Activated T-cell treated with anti-CD3 and anti-CD28 coated beads, Interleukin-2, amount 50 U/mL, for 4 hours (primary cell): ENCODE measurements at regions not wholly inside any gene's neighbourhood (a gene's known extent, or its start where the extent isn't known, plus 50 kb on each side); places are given as distances from the start of the nearest gene placed in this dataset.

Experiments used
- ATAC-seq, 2 donors: fragments of 200-7000 bp; cut with Tn5 transposase; one replicate each; pipeline ENCODE4 v1.10.0; 2021
- DNase-seq: peaks from one replicate; pipeline ENCODE4 v3.0.0-alpha.2; 2020
- H3K27me3 Mint-ChIP-seq: one replicate; pipeline ENCODE4 v1.8.0; 2021; ENCODE audit warnings: low read depth, mixed read lengths
- H3K36me3 Mint-ChIP-seq: one replicate; pipeline ENCODE4 v1.8.0; 2022; ENCODE audit warnings: mixed read lengths; ENCODE audit not compliant: insufficient read depth
- H3K4me1 Mint-ChIP-seq: one replicate; pipeline ENCODE4 v1.8.0; 2021; ENCODE audit warnings: low read depth, mixed read lengths
- H3K4me3 Mint-ChIP-seq: one replicate; pipeline ENCODE4 v1.8.0; 2021; ENCODE audit warnings: mild to moderate bottlenecking, moderate library complexity, mixed read lengths
- H3K9me3 Mint-ChIP-seq: one replicate; pipeline ENCODE4 v1.8.0; 2021; ENCODE audit warnings: mixed read lengths

GRCh38 chr13:104024416-104025170 is 958.4 kb upstream of the SLC10A2 start:
- DNase-seq = no peak
- no peaks in the 10 kb centered on the region for H3K27me3 Mint-ChIP-seq
- no peaks in the 10 kb centered on the region for H3K36me3 Mint-ChIP-seq
- no peaks in the 10 kb centered on the region for H3K4me1 Mint-ChIP-seq
- no peak for ATAC-seq
- H3K9me3 Mint-ChIP-seq = peaks cover 19% of the 10 kb centered on the region
- no peak overlapping the region for H3K4me3 Mint-ChIP-seq

GRCh38 chr13:104021806-104022397 is 955.7 kb upstream of the SLC10A2 start:
- DNase-seq = no peak
- Mint-ChIP-seq H3K9me3 (peaks cover 15% of the 10 kb centered on the region), H3K4me3 (no peak overlapping the region), H3K27me3 (no peaks in the 10 kb centered on the region), H3K4me1 (no peaks in the 10 kb centered on the region), H3K36me3 (no peaks in the 10 kb centered on the region)
- no peak for ATAC-seq

- H3K27me3 Mint-ChIP-seq = no peaks in the 10 kb centered on the region
- no peaks in the 10 kb centered on the region for H3K4me1 Mint-ChIP-seq
- H3K9me3 Mint-ChIP-seq = peaks cover 4% of the 10 kb centered on the region
- no peaks in the 10 kb centered on the region for H3K36me3 Mint-ChIP-seq
- no peak for ATAC-seq
- no peak overlapping the region for H3K4me3 Mint-ChIP-seq
- DNase-seq = no peak
Observed at GRCh38 chr13:104017317-104017716, 951.1 kb upstream of the SLC10A2 start.

- Mint-ChIP-seq H3K4me3 (no peak overlapping the region), H3K9me3 (peaks cover 8% of the 10 kb centered on the region), H3K27me3 (no peaks in the 10 kb centered on the region), H3K4me1 (no peaks in the 10 kb centered on the region), H3K36me3 (no peaks in the 10 kb centered on the region)
- ATAC-seq (no peak), DNase-seq (no peak)
Observed at GRCh38 chr13:104015646-104016396, 949.6 kb upstream of the SLC10A2 start.

DNA sequence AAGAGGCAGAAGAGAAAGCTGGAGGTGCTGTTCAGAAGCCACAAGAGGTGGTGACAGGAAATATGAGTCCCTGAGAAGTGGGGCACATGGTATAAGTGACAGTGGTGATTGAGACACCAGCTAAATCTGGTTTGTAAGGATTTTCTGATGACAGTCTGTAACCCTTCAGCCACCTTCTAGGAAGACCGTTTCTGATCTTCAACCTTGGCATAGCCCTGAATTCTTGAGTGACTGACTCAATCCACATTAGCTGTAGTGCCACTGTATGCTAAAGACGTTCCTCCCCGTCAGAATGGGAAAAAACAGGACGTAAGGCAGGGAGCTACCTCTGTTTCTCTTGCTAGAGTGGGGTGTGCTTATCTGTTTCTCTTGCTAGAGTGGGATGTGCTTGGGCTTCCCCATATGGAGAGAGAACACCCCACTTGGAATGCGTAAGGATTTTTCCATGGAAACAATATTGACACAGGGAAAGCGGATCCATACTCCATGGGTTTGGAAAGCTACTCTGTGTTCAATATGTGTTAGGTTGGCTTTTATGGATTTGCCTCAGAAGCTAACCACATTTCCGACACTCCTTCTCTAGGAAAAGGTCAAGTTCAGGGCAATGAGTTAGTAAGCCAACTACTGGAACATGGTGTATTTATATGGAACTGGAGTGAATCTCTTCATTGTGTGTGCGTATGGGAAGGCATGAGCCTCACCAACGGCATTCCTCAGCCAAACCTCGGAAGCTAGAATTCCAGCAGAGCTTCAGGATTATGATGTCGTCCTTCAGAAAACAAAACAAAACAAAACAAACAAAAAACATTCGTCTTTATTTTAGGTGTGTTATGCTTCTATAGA is 948.8 kb upstream of the SLC10A2 start:
- H3K9me3 Mint-ChIP-seq = peaks cover 7% of the 10 kb centered on the region

GRCh38 chr13:104011505-104012241 is 945.5 kb upstream of the SLC10A2 start:
- Mint-ChIP-seq H3K4me3 (no peak overlapping the region), H3K27me3 (no peaks in the 10 kb centered on the region), H3K36me3 (no peaks in the 10 kb centered on the region), H3K4me1 (no peaks in the 10 kb centered on the region), H3K9me3 (peaks cover 4% of the 10 kb centered on the region)
- DNase-seq (no peak), ATAC-seq (no peak)

More for the DNA sequence above, 948.8 kb upstream of the SLC10A2 start:
- DNase-seq (no peak), ATAC-seq (no peak)
- Mint-ChIP-seq H3K36me3 (no peaks in the 10 kb centered on the region), H3K4me3 (no peak overlapping the region), H3K4me1 (no peaks in the 10 kb centered on the region), H3K27me3 (no peaks in the 10 kb centered on the region)

DNA sequence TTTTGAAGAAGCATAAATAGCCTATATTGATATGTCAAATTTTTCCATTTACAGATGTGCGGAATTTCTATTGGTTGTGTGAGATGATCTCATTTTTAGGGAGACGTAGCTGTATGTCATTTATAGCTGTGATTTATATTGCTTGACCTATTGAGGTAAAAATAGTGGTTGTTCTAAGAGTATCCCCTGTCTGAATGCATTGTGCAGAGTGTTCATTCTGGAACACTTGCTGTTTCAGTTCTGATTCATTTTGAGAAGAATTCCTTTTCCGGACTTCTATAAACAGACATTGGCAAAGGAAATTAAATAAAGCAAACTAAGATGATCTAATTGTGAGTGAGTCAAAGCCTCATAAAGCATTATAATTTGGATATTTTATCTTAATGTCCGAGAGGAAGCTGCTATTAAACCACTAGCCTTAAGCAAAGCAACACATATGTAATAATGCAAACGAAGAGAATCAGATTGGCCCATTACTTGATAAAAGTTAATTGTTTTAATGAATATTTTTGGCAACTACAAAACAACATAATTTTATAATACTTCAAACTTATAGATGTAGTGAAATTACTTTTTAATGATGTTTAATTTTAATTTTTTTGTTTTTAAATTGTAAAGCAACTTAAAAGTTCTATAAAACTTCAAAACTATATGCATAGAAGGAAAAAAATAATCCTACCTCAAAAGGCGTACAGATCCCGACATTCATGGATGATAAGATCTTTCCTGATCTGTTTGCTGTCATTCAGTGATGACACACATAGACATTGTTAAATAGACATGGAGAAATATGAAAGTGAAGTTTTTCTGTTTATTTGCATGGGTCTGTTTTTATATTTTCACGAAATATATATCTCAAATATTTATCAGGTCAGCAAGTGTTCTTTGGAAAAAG is 942.6 kb upstream of the SLC10A2 start:
- no peaks in the 10 kb centered on the region for H3K27me3 Mint-ChIP-seq
- no peaks in the 10 kb centered on the region for H3K36me3 Mint-ChIP-seq
- ATAC-seq (no peak), DNase-seq (no peak)
- peaks cover 4% of the 10 kb centered on the region for H3K9me3 Mint-ChIP-seq
- no peaks in the 10 kb centered on the region for H3K4me1 Mint-ChIP-seq
- H3K4me3 Mint-ChIP-seq = no peak overlapping the region

DNA sequence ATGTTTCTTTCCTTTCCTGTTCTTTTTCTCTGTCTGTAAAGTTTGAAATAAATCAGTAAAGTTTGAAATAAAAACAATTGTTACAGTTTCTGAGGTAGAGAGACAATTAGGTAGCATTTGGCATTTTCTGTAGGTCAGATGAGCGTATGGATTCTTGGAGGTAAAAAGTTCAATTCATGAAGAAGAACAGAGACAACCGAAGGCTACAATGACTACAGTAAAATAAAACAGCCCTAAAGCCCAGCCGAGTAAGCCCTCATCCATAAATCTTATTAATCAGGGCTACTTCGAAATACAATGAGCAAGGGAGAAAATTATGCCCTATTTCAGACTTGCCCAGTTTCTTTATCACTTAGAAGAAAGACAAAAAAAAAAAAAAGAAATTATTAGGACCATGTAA is 941.9 kb upstream of the SLC10A2 start:
- ATAC-seq = no peak
- peaks cover 4% of the 10 kb centered on the region for H3K9me3 Mint-ChIP-seq

DNA sequence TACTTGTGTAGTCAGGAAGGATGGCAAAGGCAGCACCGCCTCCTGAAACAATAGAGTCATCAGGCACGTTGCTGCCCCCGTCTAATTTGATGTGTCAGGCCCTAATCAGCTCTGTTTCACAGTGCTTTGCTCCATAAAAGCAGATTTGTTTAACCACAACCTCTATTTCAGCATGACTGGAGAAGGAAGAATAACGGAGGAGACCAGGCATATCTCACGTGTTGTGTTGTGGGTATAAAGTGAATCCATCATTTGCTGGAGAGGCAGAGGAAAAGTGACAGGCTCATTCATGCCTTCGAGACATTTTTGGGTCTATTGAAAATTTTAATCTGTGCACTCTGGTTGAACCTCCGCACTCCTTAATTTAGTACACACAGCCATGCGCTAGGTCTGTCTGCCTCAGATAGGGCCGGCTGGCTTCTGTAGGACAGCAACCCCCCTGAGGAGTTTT is 940.4 kb upstream of the SLC10A2 start:
- Mint-ChIP-seq H3K4me3 (no peak overlapping the region), H3K36me3 (no peaks in the 10 kb centered on the region), H3K27me3 (no peaks in the 10 kb centered on the region), H3K9me3 (peaks cover under 1% of the 10 kb centered on the region), H3K4me1 (no peaks in the 10 kb centered on the region)
- ATAC-seq (no peak), DNase-seq (no peak)

More for the DNA sequence above, 941.9 kb upstream of the SLC10A2 start:
- Mint-ChIP-seq H3K4me1 (no peaks in the 10 kb centered on the region), H3K36me3 (no peaks in the 10 kb centered on the region), H3K27me3 (no peaks in the 10 kb centered on the region), H3K4me3 (no peak overlapping the region)
- DNase-seq = no peak

DNA sequence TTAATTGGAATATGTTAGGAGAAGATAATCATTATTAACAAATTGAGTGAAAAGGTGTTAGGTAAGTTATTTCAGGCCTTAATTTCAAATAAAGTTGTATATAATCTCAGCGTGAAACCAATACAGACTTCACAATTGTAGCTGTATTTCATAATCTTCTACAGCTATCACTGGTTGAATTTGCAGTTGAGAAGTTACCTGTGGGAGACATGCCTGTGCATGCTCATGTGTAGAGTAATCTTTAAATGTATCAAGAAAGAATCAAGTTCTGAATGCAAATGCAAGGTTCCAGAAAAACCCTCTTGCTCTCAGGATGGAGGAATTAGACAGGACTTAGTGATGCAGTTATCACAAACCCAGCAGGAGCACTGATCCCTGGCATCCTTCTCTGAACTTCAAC is 938.4 kb upstream of the SLC10A2 start:
- no peak for ATAC-seq
- H3K36me3 Mint-ChIP-seq = no peaks in the 10 kb centered on the region
- H3K4me1 Mint-ChIP-seq = no peaks in the 10 kb centered on the region
- no peak for DNase-seq
- no peaks in the 10 kb centered on the region for H3K9me3 Mint-ChIP-seq
- no peaks in the 10 kb centered on the region for H3K27me3 Mint-ChIP-seq
- H3K4me3 Mint-ChIP-seq = no peak overlapping the region

GRCh38 chr13:104002216-104002615 is 936.0 kb upstream of the SLC10A2 start:
- Mint-ChIP-seq H3K27me3 (no peaks in the 10 kb centered on the region), H3K4me3 (no peak overlapping the region), H3K4me1 (no peaks in the 10 kb centered on the region), H3K36me3 (no peaks in the 10 kb centered on the region), H3K9me3 (no peaks in the 10 kb centered on the region)
- DNase-seq (no peak), ATAC-seq (no peak)

DNA sequence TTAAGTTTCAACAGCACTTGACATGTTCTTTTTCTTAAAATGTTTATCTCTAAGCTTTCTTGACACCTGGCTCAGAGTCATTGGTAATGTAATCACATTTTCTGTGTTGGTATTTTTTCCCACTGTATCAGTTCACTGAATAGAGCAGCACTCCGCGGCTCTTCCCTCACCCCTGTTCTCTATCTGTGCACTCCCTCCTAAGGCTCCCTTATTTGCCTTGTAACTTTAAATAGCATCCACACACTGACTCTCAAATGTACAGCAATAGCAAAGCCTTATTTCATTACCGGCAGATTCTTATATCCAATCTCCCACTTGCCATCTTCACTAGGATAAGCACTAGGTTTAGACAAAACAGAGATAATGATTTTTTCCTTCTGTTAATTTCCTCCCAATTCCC is 935.5 kb upstream of the SLC10A2 start:
- ATAC-seq = no peak
- no peaks in the 10 kb centered on the region for H3K36me3 Mint-ChIP-seq
- H3K9me3 Mint-ChIP-seq = no peaks in the 10 kb centered on the region

GRCh38 chr13:103996733-103997132 is 930.5 kb upstream of the SLC10A2 start:
- Mint-ChIP-seq H3K27me3 (no peaks in the 10 kb centered on the region), H3K36me3 (no peaks in the 10 kb centered on the region), H3K9me3 (peaks cover 15% of the 10 kb centered on the region)

More for the DNA sequence above, 935.5 kb upstream of the SLC10A2 start:
- H3K27me3 Mint-ChIP-seq = no peaks in the 10 kb centered on the region
- H3K4me3 Mint-ChIP-seq = no peak overlapping the region
- no peaks in the 10 kb centered on the region for H3K4me1 Mint-ChIP-seq
- no peak for DNase-seq

More at GRCh38 chr13:103996733-103997132, 930.5 kb upstream of the SLC10A2 start:
- no peaks in the 10 kb centered on the region for H3K4me1 Mint-ChIP-seq
- ATAC-seq (no peak), DNase-seq (no peak)
- H3K4me3 Mint-ChIP-seq = no peak overlapping the region
